AG04449 (cell line): ENCODE measurements at regions not wholly inside any gene's neighbourhood (a gene's known extent, or its start where the extent isn't known, plus 50 kb on each side); places are given as distances from the start of the nearest gene placed in this dataset.

ENCODE experiments used
- CTCF ChIA-PET: fragments of 350-600 bp; formaldehyde crosslinking; extraction: SDS; loops from one replicate; lab custom pipeline; 2021; ENCODE audit warnings: antibody characterized with exemption; lab: Yijun Ruan, JAX
- POLR2A ChIA-PET: fragments of 400-600, 350-600 bp; formaldehyde crosslinking; extraction: SDS; loops from one replicate; lab custom pipeline; 2020; ENCODE audit warnings: antibody characterized with exemption, inconsistent platforms; lab: Yijun Ruan, JAX
- DNase-seq: peaks from one replicate; pipeline ENCODE4 v3.0.0-alpha.2; 2010; ENCODE audit warnings: low read depth, low spot score
- H3K4me3 ChIP-seq: 2 replicates; pipeline ENCODE4 v1.5.1; 2011; ENCODE audit warnings: low read depth, mild to moderate bottlenecking, control low read depth, low read length
- CTCF ChIP-seq: IDR thresholded peaks from one replicate; pipeline ENCODE4 v1.5.1; 2011; ENCODE audit warnings: mild to moderate bottlenecking, moderate library complexity, low read length, control low read depth, inconsistent platforms; ENCODE audit not compliant: insufficient read depth; ENCODE audit errors: missing control alignments

GRCh38 chr6:140940251-140940925 is 1192.3 kb upstream of the GJE1 start:
- ChIA-PET POLR2A (no interaction called here), CTCF (no interaction called here)
- DNase-seq: no peak
- no peak for TF ChIP-seq CTCF
- no peak overlapping the region for H3K4me3 ChIP-seq

GRCh38 chr6:140932909-140933308 is 1199.8 kb upstream of the GJE1 start:
- DNase-seq: no peak
- no peak for TF ChIP-seq CTCF
- no peak overlapping the region for H3K4me3 ChIP-seq
- CTCF ChIA-PET: no interaction called here
- POLR2A ChIA-PET: no interaction called here

GRCh38 chr6:140931581-140931980 is 1201.1 kb upstream of the GJE1 start:
- DNase-seq: no peak
- POLR2A ChIA-PET: no interaction called here
- no peak for TF ChIP-seq CTCF
- no peak overlapping the region for H3K4me3 ChIP-seq
- CTCF ChIA-PET: no interaction called here

GRCh38 chr6:140929121-140929520 is 1203.6 kb upstream of the GJE1 start:
- no peak for DNase-seq
- TF ChIP-seq CTCF: no peak
- H3K4me3 ChIP-seq: no peak overlapping the region
- ChIA-PET POLR2A (no interaction called here), CTCF (no interaction called here)

- POLR2A ChIA-PET: no interaction called here
- CTCF ChIA-PET: no interaction called here
Observed at GRCh38 chr6:140923048-140923447, 1209.7 kb upstream of the GJE1 start.

More at GRCh38 chr6:140923048-140923447, 1209.7 kb upstream of the GJE1 start:
- TF ChIP-seq CTCF: no peak
- H3K4me3 ChIP-seq: no peak overlapping the region
- DNase-seq: no peak
